K562 (cell line): ENCODE measurements at regions not wholly inside any gene's neighbourhood (a gene's known extent, or its start where the extent isn't known, plus 50 kb on each side); places are given as distances from the start of the nearest gene placed in this dataset.

Experiments used
- ATAC-seq: fragments of 200-7000 bp; cut with Tn5 transposase; 3 replicates; pipeline ENCODE4 v1.9.1; 2020; ENCODE audit warnings: moderate library complexity
- BruUV-seq: library from RNA; stranded (reverse); fragments of 400-500 nt; replicated peaks from 2 replicates; lab custom pipeline; 2021; lab: Mats Ljungman, UMichigan
- CTCF ChIA-PET: fragments of 300-600 bp; formaldehyde crosslinking; extraction: SDS; loops from one replicate; lab custom pipeline; 2021; ENCODE audit warnings: low intra/inter-chr PET ratio; lab: Yijun Ruan, JAX
- POLR2A ChIA-PET: fragments of 300-600, 350-650 bp; sonication (Branson Sonifier 250); formaldehyde crosslinking; extraction: SDS; loops from one replicate; lab custom pipeline; 2021; ENCODE audit warnings: antibody characterized with exemption, inconsistent platforms; lab: Yijun Ruan, JAX
- DNase-seq, 4 experiments: peaks; one replicate each; pipeline versions ENCODE4 v3.0.0 to v3.0.0-alpha.2; 2011 to 2018; ENCODE audit warnings: low spot score in 3 of 4, mixed read lengths in 3 of 4; ENCODE audit errors: extremely low read depth in 1 of 4
- FAIRE-seq: peaks from 2 replicates; lab custom pipeline; 2011; peaks lifted over from hg19 to GRCh38; lab: Jason Lieb, UNC
- H2AFZ ChIP-seq: 2 replicates; pipeline ENCODE4 v1.6.0; 2011; ENCODE audit warnings: low read depth, low read length, control low read depth, inconsistent platforms
- H3K27ac ChIP-seq: fragments of 200-600 bp; 3 replicates; pipeline ENCODE4 v1.8.0; 2011; ENCODE audit warnings: low read depth, mild to moderate bottlenecking, control low read depth, inconsistent platforms, low read length, moderate library complexity, mixed read lengths; ENCODE audit errors: extremely low read depth
- H3K27me3 ChIP-seq, 2 experiments: fragments of 300-600 bp in 1 of 2; 2 replicates in 1 of 2; 3 replicates in 1 of 2; pipeline versions ENCODE4 v1.6.0 to v1.8.0; 2011; ENCODE audit warnings: inconsistent platforms in 2 of 2, low read length in 2 of 2, mild to moderate bottlenecking in 1 of 2, mixed read lengths in 1 of 2, moderate library complexity in 1 of 2; ENCODE audit not compliant: control insufficient read depth in 2 of 2, insufficient read depth in 2 of 2
- H3K36me3 ChIP-seq: fragments of 300-600 bp; 3 replicates; pipeline ENCODE4 v1.8.0; 2011; ENCODE audit warnings: mild to moderate bottlenecking, low read length, inconsistent platforms; ENCODE audit not compliant: control insufficient read depth, insufficient read depth
- H3K4me1 ChIP-seq, 2 experiments: fragments of 200-600 bp in 1 of 2; replicated peaks in 1 of 2; 2 replicates in 1 of 2; 3 replicates in 1 of 2; pipeline versions ENCODE4 v1.5.1 to v1.8.0; 2011; ENCODE audit warnings: inconsistent platforms in 2 of 2, low read length in 2 of 2, mild to moderate bottlenecking in 1 of 2, mixed read lengths in 1 of 2, moderate library complexity in 1 of 2; ENCODE audit not compliant: control insufficient read depth in 2 of 2, insufficient read depth in 2 of 2
- H3K4me2 ChIP-seq: 2 replicates; pipeline ENCODE4 v1.6.1; 2011; ENCODE audit warnings: low read length, control low read depth, inconsistent platforms, mixed read lengths; ENCODE audit not compliant: insufficient read depth
- H3K4me3 ChIP-seq: fragments of 200-600 bp; sonication (generic), shearing (Covaris generic); 2 replicates; pipeline ENCODE4 v1.5.1; 2016; ENCODE audit warnings: control low read depth, inconsistent platforms
- H3K79me2 ChIP-seq: fragments of 200-600 bp; 3 replicates; pipeline ENCODE4 v1.8.0; 2011; ENCODE audit warnings: low read length, inconsistent platforms; ENCODE audit not compliant: control insufficient read depth, insufficient read depth
- H3K9ac ChIP-seq, 2 experiments: 2 replicates each; pipeline versions ENCODE4 v1.6.0 to v1.6.1; 2011; ENCODE audit warnings: low read depth in 2 of 2, low read length in 2 of 2, control low read depth in 1 of 2, inconsistent platforms in 1 of 2, mild to moderate bottlenecking in 1 of 2, mixed read lengths in 1 of 2; ENCODE audit not compliant: insufficient read depth in 1 of 2
- H3K9me1 ChIP-seq: one replicate; pipeline ENCODE4 v1.6.0; 2011; ENCODE audit warnings: inconsistent platforms, mild to moderate bottlenecking, low read length, moderate library complexity; ENCODE audit not compliant: control insufficient read depth, insufficient read depth
- H3K9me3 ChIP-seq: replicated peaks from 2 replicates; pipeline ENCODE4 v1.5.1; 2011; ENCODE audit warnings: low read depth, low read length, inconsistent platforms; ENCODE audit not compliant: control insufficient read depth, insufficient read depth
- H4K20me1 ChIP-seq: replicated peaks from 2 replicates; pipeline ENCODE4 v1.6.1; 2011; ENCODE audit warnings: low read length, inconsistent platforms, mixed read lengths; ENCODE audit not compliant: control insufficient read depth, insufficient read depth
- BDP1 ChIP-seq: IDR thresholded peaks from 3 replicates; pipeline ENCODE4 v1.6.1; 2011; ENCODE audit not compliant: insufficient read length, insufficient read depth
- CC2D1A ChIP-seq: fragments of 450-650 bp; IDR thresholded peaks from 2 replicates; pipeline ENCODE4 v1.6.1; 2017; ENCODE audit warnings: mild to moderate bottlenecking
- ELF2 ChIP-seq: fragments of 250-450 bp; sonication (Bioruptor Pico); IDR thresholded peaks from 2 replicates; pipeline ENCODE4 v1.5.0; 2021; ENCODE audit warnings: mild to moderate bottlenecking
- FOXA1 ChIP-seq: fragments of 450-650 bp; IDR thresholded peaks from 2 replicates; pipeline ENCODE4 v1.6.1; 2016; ENCODE audit warnings: mild to moderate bottlenecking, borderline replicate concordance
- MTF1 ChIP-seq: fragments of 250-450 bp; sonication (Bioruptor Pico); IDR thresholded peaks from 2 replicates; pipeline ENCODE4 v1.9.0; 2021; ENCODE audit warnings: moderate library complexity, mild to moderate bottlenecking, inconsistent platforms, borderline replicate concordance
- NFRKB ChIP-seq: fragments of 450-650 bp; IDR thresholded peaks from 2 replicates; pipeline ENCODE4 v1.6.1; 2016; ENCODE audit warnings: low read depth
- OTX1 ChIP-seq: fragments of 450-650 bp; formaldehyde crosslinking; IDR thresholded peaks from 2 replicates; pipeline ENCODE4 v1.4.0; 2022; ENCODE audit warnings: mild to moderate bottlenecking
- SRSF9 ChIP-seq: fragments of 200-400 bp; formaldehyde crosslinking; IDR thresholded peaks from 2 replicates; pipeline ENCODE4 v1.6.1; 2017; ENCODE audit warnings: low read depth, low read length, borderline replicate concordance
- ZNF197 ChIP-seq: fragments of 200-800 bp; sonication (Bioruptor generic); IDR thresholded peaks from 2 replicates; pipeline ENCODE4 v1.6.1; 2016; ENCODE audit warnings: low read depth, missing genetic modification characterization, missing compliant biosample characterization
- ZNF224 ChIP-seq: sonication (generic); formaldehyde crosslinking; IDR thresholded peaks from 2 replicates; pipeline ENCODE4 v1.8.0; 2022; ENCODE audit warnings: mild to moderate bottlenecking, missing genetic modification reagents
- ZNF583 ChIP-seq: fragments of 250-450 bp; sonication (Bioruptor Pico); IDR thresholded peaks from 2 replicates; pipeline ENCODE4 v1.4.0; 2020
- WGBS: fragments of 100-300 bp; shearing (Covaris generic); methylation state at CpG from one replicate; pipeline ENCODE4 v1.1.6; 2016; ENCODE audit warnings: low coverage, mixed read lengths; ENCODE audit not compliant: insufficient coverage; ENCODE audit errors: missing lambda C conversion rate; 5-methylcytosine and 5-hydroxymethylcytosine counted together
- in situ Hi-C: fragments of 300-500 bp; cut with MboI; formaldehyde crosslinking; loops from 4 replicates; pipeline ENCODE4 v1.15.0; 2018; ENCODE audit warnings: inconsistent platforms, mixed read lengths
- intact Hi-C: fragments of 100-400 bp; cut with micrococcal nuclease; formaldehyde crosslinking; loops from 2 replicates; pipeline ENCODE4 v1.14.2; 2022
- TF ChIP-seq, protein P1 (sequence below): fragments of 250-450 bp; sonication (Bioruptor Pico); IDR thresholded peaks from 2 replicates; pipeline ENCODE4 v1.4.0; 2020; ENCODE audit warnings: mild to moderate bottlenecking
- TF ChIP-seq, protein P2 (sequence below): fragments of 250-450 bp; sonication (Bioruptor Pico); IDR thresholded peaks from 2 replicates; pipeline ENCODE4 v1.5.0; 2021
- TF ChIP-seq, protein P3 (sequence below), 3 experiments: fragments of 200-800 bp in 1 of 3; sonication (Bioruptor generic) in 1 of 3; sonication (generic) in 1 of 3; formaldehyde crosslinking in 1 of 3; IDR thresholded peaks; 2 replicates each; pipeline versions ENCODE4 v1.6.1 to v1.8.0; 2016 to 2022; ENCODE audit warnings: mild to moderate bottlenecking in 2 of 3, missing compliant biosample characterization in 2 of 3, missing genetic modification characterization in 2 of 3, missing genetic modification reagents in 1 of 3
- TF ChIP-seq, protein P4 (sequence below): fragments of 250-450 bp; sonication (Bioruptor Pico); IDR thresholded peaks from 2 replicates; pipeline ENCODE4 v1.4.0; 2020

DNA sequence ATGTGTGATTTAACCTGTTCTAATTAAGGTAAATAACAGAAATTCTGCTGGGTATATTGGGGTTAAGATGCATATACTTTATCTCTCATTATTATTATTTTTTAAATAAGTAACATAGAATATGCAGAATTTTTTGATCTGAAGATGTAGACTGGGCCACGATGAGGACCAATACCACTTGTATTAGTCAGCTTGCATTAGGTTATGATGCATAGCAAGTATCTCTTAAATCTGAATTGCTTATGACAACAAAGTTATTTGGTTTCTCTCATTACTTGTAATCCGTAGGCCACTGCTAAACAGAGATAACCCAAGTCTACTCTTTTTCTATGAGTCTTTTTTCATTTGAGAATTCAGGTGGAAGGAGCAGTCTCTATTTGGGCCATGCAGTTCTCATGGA, 145.5 kb upstream of the NOVA1 start:
- H3K4me1 ChIP-seq: no peaks in the 10 kb centered on the region
- no peak for DNase-seq
- POLR2A ChIA-PET: no interaction called here
- no peak overlapping the region for H3K9ac ChIP-seq
- H4K20me1 ChIP-seq: no peaks in the 10 kb centered on the region
- WGBS: 4% methylated on average over 2 of the region's 2 CpGs
- no TSS peak for BruUV-seq
- H3K4me2 ChIP-seq: no peak overlapping the region
- no peaks in the 10 kb centered on the region for H3K36me3 ChIP-seq
- H3K9me3 ChIP-seq: no peaks in the 10 kb centered on the region
- TF ChIP-seq ZNF197 (CRISPR knock-in tag) (no peak), ZNF583 (CRISPR knock-in tag) (no peak), FOXA1 (no peak), ZNF224 (CRISPR knock-in tag) (no peak), SRSF9 (no peak), CC2D1A (no peak), NFRKB (no peak), OTX1 (CRISPR knock-in tag) (no peak), ELF2 (CRISPR knock-in tag) (no peak), MTF1 (CRISPR knock-in tag) (no peak), BDP1 (no peak)
- TF ChIP-seq, protein P1, sequence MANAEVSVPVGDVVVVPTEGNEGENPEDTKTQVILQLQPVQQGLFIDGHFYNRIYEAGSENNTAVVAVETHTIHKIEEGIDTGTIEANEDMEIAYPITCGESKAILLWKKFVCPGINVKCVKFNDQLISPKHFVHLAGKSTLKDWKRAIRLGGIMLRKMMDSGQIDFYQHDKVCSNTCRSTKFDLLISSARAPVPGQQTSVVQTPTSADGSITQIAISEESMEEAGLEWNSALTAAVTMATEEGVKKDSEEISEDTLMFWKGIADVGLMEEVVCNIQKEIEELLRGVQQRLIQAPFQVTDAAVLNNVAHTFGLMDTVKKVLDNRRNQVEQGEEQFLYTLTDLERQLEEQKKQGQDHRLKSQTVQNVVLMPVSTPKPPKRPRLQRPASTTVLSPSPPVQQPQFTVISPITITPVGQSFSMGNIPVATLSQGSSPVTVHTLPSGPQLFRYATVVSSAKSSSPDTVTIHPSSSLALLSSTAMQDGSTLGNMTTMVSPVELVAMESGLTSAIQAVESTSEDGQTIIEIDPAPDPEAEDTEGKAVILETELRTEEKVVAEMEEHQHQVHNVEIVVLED (CRISPR knock-in tag): no peak
- TF ChIP-seq, protein P2, sequence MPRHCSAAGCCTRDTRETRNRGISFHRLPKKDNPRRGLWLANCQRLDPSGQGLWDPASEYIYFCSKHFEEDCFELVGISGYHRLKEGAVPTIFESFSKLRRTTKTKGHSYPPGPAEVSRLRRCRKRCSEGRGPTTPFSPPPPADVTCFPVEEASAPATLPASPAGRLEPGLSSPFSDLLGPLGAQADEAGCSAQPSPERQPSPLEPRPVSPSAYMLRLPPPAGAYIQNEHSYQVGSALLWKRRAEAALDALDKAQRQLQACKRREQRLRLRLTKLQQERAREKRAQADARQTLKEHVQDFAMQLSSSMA (CRISPR knock-in tag): no peak
- TF ChIP-seq, protein P3, sequence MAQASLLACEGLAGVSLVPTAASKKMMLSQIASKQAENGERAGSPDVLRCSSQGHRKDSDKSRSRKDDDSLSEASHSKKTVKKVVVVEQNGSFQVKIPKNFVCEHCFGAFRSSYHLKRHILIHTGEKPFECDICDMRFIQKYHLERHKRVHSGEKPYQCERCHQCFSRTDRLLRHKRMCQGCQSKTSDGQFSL (CRISPR knock-in tag; IDR thresholded peaks at IDR 0.05): no peak
- TF ChIP-seq, protein P3 (tag; IDR thresholded peaks at IDR 0.05): no peak
- TF ChIP-seq, protein P4, sequence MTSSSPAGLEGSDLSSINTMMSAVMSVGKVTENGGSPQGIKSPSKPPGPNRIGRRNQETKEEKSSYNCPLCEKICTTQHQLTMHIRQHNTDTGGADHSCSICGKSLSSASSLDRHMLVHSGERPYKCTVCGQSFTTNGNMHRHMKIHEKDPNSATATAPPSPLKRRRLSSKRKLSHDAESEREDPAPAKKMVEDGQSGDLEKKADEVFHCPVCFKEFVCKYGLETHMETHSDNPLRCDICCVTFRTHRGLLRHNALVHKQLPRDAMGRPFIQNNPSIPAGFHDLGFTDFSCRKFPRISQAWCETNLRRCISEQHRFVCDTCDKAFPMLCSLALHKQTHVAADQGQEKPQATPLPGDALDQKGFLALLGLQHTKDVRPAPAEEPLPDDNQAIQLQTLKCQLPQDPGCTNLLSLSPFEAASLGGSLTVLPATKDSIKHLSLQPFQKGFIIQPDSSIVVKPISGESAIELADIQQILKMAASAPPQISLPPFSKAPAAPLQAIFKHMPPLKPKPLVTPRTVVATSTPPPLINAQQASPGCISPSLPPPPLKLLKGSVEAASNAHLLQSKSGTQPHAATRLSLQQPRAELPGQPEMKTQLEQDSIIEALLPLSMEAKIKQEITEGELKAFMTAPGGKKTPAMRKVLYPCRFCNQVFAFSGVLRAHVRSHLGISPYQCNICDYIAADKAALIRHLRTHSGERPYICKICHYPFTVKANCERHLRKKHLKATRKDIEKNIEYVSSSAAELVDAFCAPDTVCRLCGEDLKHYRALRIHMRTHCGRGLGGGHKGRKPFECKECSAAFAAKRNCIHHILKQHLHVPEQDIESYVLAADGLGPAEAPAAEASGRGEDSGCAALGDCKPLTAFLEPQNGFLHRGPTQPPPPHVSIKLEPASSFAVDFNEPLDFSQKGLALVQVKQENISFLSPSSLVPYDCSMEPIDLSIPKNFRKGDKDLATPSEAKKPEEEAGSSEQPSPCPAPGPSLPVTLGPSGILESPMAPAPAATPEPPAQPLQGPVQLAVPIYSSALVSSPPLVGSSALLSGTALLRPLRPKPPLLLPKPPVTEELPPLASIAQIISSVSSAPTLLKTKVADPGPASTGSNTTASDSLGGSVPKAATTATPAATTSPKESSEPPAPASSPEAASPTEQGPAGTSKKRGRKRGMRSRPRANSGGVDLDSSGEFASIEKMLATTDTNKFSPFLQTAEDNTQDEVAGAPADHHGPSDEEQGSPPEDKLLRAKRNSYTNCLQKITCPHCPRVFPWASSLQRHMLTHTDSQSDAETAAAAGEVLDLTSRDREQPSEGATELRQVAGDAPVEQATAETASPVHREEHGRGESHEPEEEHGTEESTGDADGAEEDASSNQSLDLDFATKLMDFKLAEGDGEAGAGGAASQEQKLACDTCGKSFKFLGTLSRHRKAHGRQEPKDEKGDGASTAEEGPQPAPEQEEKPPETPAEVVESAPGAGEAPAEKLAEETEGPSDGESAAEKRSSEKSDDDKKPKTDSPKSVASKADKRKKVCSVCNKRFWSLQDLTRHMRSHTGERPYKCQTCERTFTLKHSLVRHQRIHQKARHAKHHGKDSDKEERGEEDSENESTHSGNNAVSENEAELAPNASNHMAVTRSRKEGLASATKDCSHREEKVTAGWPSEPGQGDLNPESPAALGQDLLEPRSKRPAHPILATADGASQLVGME (CRISPR knock-in tag): no peak
- TF ChIP-seq, all 486 proteins: peak for 0
- intact Hi-C loops: no loop called here
- H3K27me3 ChIP-seq: no peaks in the 10 kb centered on the region
- CTCF ChIA-PET: no interaction called here
- H2AFZ ChIP-seq: no peak overlapping the region
- H3K9me1 ChIP-seq: no peaks in the 10 kb centered on the region
- ATAC-seq: no peak
- no peak overlapping the region for H3K4me3 ChIP-seq
- no peak for FAIRE-seq
- no peaks in the 10 kb centered on the region for H3K79me2 ChIP-seq
- in situ Hi-C loops: no loop called here
- no peak overlapping the region for H3K27ac ChIP-seq
